Fibroblast of lung (primary cell): ENCODE measurements at regions not wholly inside any gene's neighbourhood (a gene's known extent, or its start where the extent isn't known, plus 50 kb on each side); places are given as distances from the start of the nearest gene placed in this dataset.
A peak's percentile ranks its signal among the peaks of the same experiment; 100 is the strongest.

Experiments used
- DNase-seq, 2 donors: peaks; one replicate each; pipeline versions ENCODE4 v3.0.0 to v3.0.0-alpha.2; 2010; ENCODE audit warnings: low read depth in 2 of 2
- H2AFZ ChIP-seq: 2 replicates; pipeline ENCODE4 v1.5.1; 2012; ENCODE audit warnings: low read length, control low read depth, inconsistent platforms
- H3K27ac ChIP-seq: 2 replicates; pipeline ENCODE4 v1.5.1; 2011; ENCODE audit warnings: low read length, control low read depth; ENCODE audit not compliant: insufficient read depth
- H3K27me3 ChIP-seq: 2 replicates; pipeline ENCODE4 v1.5.1; 2011; ENCODE audit warnings: mild to moderate bottlenecking, low read length; ENCODE audit not compliant: control insufficient read depth, insufficient read depth
- H3K36me3 ChIP-seq: 2 replicates; pipeline ENCODE4 v1.5.1; 2011; ENCODE audit warnings: low read length; ENCODE audit not compliant: control insufficient read depth, insufficient read depth
- H3K4me1 ChIP-seq: 2 replicates; pipeline ENCODE4 v1.5.1; 2011; ENCODE audit warnings: low read length; ENCODE audit not compliant: control insufficient read depth, insufficient read depth; ENCODE audit errors: extremely low read depth
- H3K4me2 ChIP-seq: 2 replicates; pipeline ENCODE4 v1.5.1; 2011; ENCODE audit warnings: low read length, control low read depth; ENCODE audit not compliant: insufficient read depth; ENCODE audit errors: extremely low read depth
- H3K4me3 ChIP-seq, 4 experiments: fragments of 200-600 bp in 1 of 4; sonication (generic) in 1 of 4; replicated peaks in 1 of 4; 2 replicates each; pipeline ENCODE4 v1.5.1; 2011 to 2016; ENCODE audit warnings: low read length in 4 of 4, low read depth in 3 of 4, mild to moderate bottlenecking in 3 of 4, control low read depth in 2 of 4, inconsistent platforms in 1 of 4, mixed read lengths in 1 of 4; ENCODE audit not compliant: insufficient read depth in 1 of 4; ENCODE audit errors: control extremely low read depth in 1 of 4
- H3K79me2 ChIP-seq: 2 replicates; pipeline ENCODE4 v1.5.1; 2012; ENCODE audit warnings: mild to moderate bottlenecking, low read length, inconsistent platforms; ENCODE audit not compliant: control insufficient read depth, insufficient read depth
- H3K9ac ChIP-seq: 2 replicates; pipeline ENCODE4 v1.5.1; 2011; ENCODE audit warnings: mild to moderate bottlenecking, low read length, control low read depth; ENCODE audit not compliant: insufficient read depth
- H3K9me3 ChIP-seq: 2 replicates; pipeline ENCODE4 v1.5.1; 2012; ENCODE audit warnings: low read depth, low read length; ENCODE audit not compliant: control insufficient read depth, insufficient read depth
- H4K20me1 ChIP-seq: 2 replicates; pipeline ENCODE4 v1.5.1; 2011; ENCODE audit warnings: low read length; ENCODE audit not compliant: control insufficient read depth, insufficient read depth; ENCODE audit errors: extremely low read depth
- CTCF ChIP-seq, 2 donors: IDR thresholded peaks in 1 of 2; conservative IDR thresholded peaks in 1 of 2; 1 replicate in 1 of 2; 2 replicates in 1 of 2; pipeline ENCODE4 v1.5.1; 2011 to 2012; ENCODE audit warnings: low read length in 2 of 2, control low read depth in 1 of 2, inconsistent platforms in 1 of 2, low read depth in 1 of 2, mild to moderate bottlenecking in 1 of 2
- EZH2 ChIP-seq: IDR thresholded peaks from 2 replicates; pipeline ENCODE4 v1.5.1; 2012; ENCODE audit warnings: low read length, control low read depth, mild to moderate bottlenecking; ENCODE audit errors: missing control alignments

- no peak for DNase-seq
- Histone ChIP-seq H3K27me3 (no peaks in the 10 kb centered on the region), H3K9me3 (no peaks in the 10 kb centered on the region), H3K36me3 (no peaks in the 10 kb centered on the region), H3K4me1 (no peaks in the 10 kb centered on the region), H4K20me1 (no peaks in the 10 kb centered on the region), H3K27ac (no peak overlapping the region), H3K4me2 (no peak overlapping the region), H3K79me2 (no peaks in the 10 kb centered on the region), H3K4me3 (no peak overlapping the region), H2AFZ (no peak overlapping the region), H3K9ac (no peak overlapping the region)
- no peak for TF ChIP-seq EZH2
- TF ChIP-seq CTCF (conservative IDR thresholded peaks at IDR 0.05 in 1 of 2, IDR thresholded peaks at IDR 0.05 in 1 of 2; ENCODE audit: low read depth in 1 of 2, low read length in 2 of 2) = peak in 1 of 2 donors; percentile 40
These were observed 85.6 kb downstream of the CD8B2 start for GRCh38 chr2:106572541-106573450.

GRCh38 chr2:106573773-106574172 is 86.6 kb downstream of the CD8B2 start:
- Histone ChIP-seq H3K36me3 (no peaks in the 10 kb centered on the region), H3K4me1 (no peaks in the 10 kb centered on the region), H3K79me2 (no peaks in the 10 kb centered on the region), H2AFZ (no peak overlapping the region), H3K4me3 (no peak overlapping the region), H3K9ac (no peak overlapping the region), H4K20me1 (no peaks in the 10 kb centered on the region), H3K9me3 (no peaks in the 10 kb centered on the region), H3K4me2 (no peak overlapping the region), H3K27ac (no peak overlapping the region), H3K27me3 (no peaks in the 10 kb centered on the region)
- TF ChIP-seq EZH2 (no peak), CTCF (conservative IDR thresholded peaks at IDR 0.05 in 1 of 2, IDR thresholded peaks at IDR 0.05 in 1 of 2; ENCODE audit: low read depth in 1 of 2, low read length in 2 of 2) (no peak)
- DNase-seq = no peak

GRCh38 chr2:106575955-106576354 is 88.8 kb downstream of the CD8B2 start:
- Histone ChIP-seq H3K27ac (no peak overlapping the region), H3K9me3 (no peaks in the 10 kb centered on the region), H2AFZ (no peak overlapping the region), H4K20me1 (no peaks in the 10 kb centered on the region), H3K9ac (no peak overlapping the region), H3K4me2 (no peak overlapping the region), H3K4me3 (no peak overlapping the region), H3K27me3 (peaks cover 3% of the 10 kb centered on the region), H3K36me3 (no peaks in the 10 kb centered on the region), H3K79me2 (no peaks in the 10 kb centered on the region), H3K4me1 (no peaks in the 10 kb centered on the region)
- peak; percentile 44 to 67 for DNase-seq
- TF ChIP-seq CTCF (conservative IDR thresholded peaks at IDR 0.05 in 1 of 2, IDR thresholded peaks at IDR 0.05 in 1 of 2; ENCODE audit: low read depth in 1 of 2, low read length in 2 of 2) (no peak), EZH2 (no peak)
